DND-41 (cell line): ENCODE measurements at regions not wholly inside any gene's neighbourhood (a gene's known extent, or its start where the extent isn't known, plus 50 kb on each side); places are given as distances from the start of the nearest gene placed in this dataset.

Source experiments
- CTCF ChIP-seq: IDR thresholded peaks from 2 replicates; pipeline ENCODE4 v1.5.1; 2012; ENCODE audit warnings: borderline replicate concordance, low read length, moderate library complexity, mild to moderate bottlenecking; ENCODE audit not compliant: poor library complexity, severe bottlenecking; ENCODE audit errors: extremely low read depth
- EZH2 ChIP-seq: IDR thresholded peaks from 3 replicates; pipeline ENCODE4 v1.6.1; 2012; ENCODE audit warnings: borderline replicate concordance, low read depth, mild to moderate bottlenecking, moderate library complexity, low read length, inconsistent platforms; ENCODE audit not compliant: severe bottlenecking

- TF ChIP-seq CTCF = no peak
- TF ChIP-seq EZH2 = no peak
Measured at GRCh38 chr10:37549054-37549453, 308.4 kb downstream of the ZNF248 start.
